ENCODE measurements at regions not wholly inside any gene's neighbourhood (a gene's known extent, or its start where the extent isn't known, plus 50 kb on each side); places are given as distances from the start of the nearest gene placed in this dataset.
A peak's percentile ranks its signal among the peaks of the same experiment; 100 is the strongest.

- no peaks in the 10 kb centered on the region for H3K36me3 Mint-ChIP-seq
- no peak overlapping the region for H3K27ac ChIP-seq
- H3K9ac ChIP-seq: no peak overlapping the region
- H3F3A ChIP-seq (ENCODE audit: low read depth): no peaks in the 10 kb centered on the region
- H3K4me1 ChIP-seq: no peaks in the 10 kb centered on the region
- H3K9me3 Mint-ChIP-seq: peaks cover 2% of the 10 kb centered on the region
- no peak overlapping the region for H3K4me2 ChIP-seq
- H3K4me3 Mint-ChIP-seq: no peak overlapping the region
- H3K4me3 ChIP-seq: no peak overlapping the region
- DNase-seq (ENCODE audit: low spot score): no peak
- no peaks in the 10 kb centered on the region for H4K20me1 ChIP-seq (ENCODE audit: low read depth)
- TF ChIP-seq EZH2 (IDR thresholded peaks at IDR 0.05) (no peak), CTCF (IDR thresholded peaks at IDR 0.05) (no peak), EZH2phosphoT487 (IDR thresholded peaks at IDR 0.05) (no peak)
- no peak overlapping the region for H3K27ac Mint-ChIP-seq
- no peaks in the 10 kb centered on the region for H3K9me3 ChIP-seq (ENCODE audit: low read depth)
- H2AFZ ChIP-seq (replicated peaks): no peak overlapping the region
- no peaks in the 10 kb centered on the region for H3K27me3 Mint-ChIP-seq (ENCODE audit: insufficient read depth, low read depth)
- H3K4me1 Mint-ChIP-seq: no peaks in the 10 kb centered on the region
- H3K36me3 ChIP-seq: no peaks in the 10 kb centered on the region
- no peaks in the 10 kb centered on the region for H3K79me2 ChIP-seq (ENCODE audit: low read depth)
- H3K27me3 ChIP-seq: no peaks in the 10 kb centered on the region
Observed at GRCh38 chr3:76152028-76152427, 366.7 kb upstream of the ZNF717 start.

- no peaks in the 10 kb centered on the region for H3K36me3 ChIP-seq
- no peaks in the 10 kb centered on the region for H3K9me3 ChIP-seq (ENCODE audit: low read depth)
- H3K4me1 Mint-ChIP-seq: no peaks in the 10 kb centered on the region
- H3K27ac ChIP-seq: no peak overlapping the region
- TF ChIP-seq CTCF (IDR thresholded peaks at IDR 0.05) (no peak), EZH2 (IDR thresholded peaks at IDR 0.05) (no peak)
- H3K27me3 Mint-ChIP-seq (ENCODE audit: insufficient read depth, low read depth): no peaks in the 10 kb centered on the region
- no peak overlapping the region for H3K4me3 Mint-ChIP-seq
- DNase-seq (ENCODE audit: low spot score): no peak
- H3K27me3 ChIP-seq: no peaks in the 10 kb centered on the region
- H3K79me2 ChIP-seq (ENCODE audit: low read depth): no peaks in the 10 kb centered on the region
- H3K27ac Mint-ChIP-seq: no peak overlapping the region
- H3K9ac ChIP-seq: no peak overlapping the region
- no peaks in the 10 kb centered on the region for H3K36me3 Mint-ChIP-seq
- no peaks in the 10 kb centered on the region for H3F3A ChIP-seq (ENCODE audit: low read depth)
- H3K4me1 ChIP-seq: no peaks in the 10 kb centered on the region
- H4K20me1 ChIP-seq (ENCODE audit: low read depth): no peaks in the 10 kb centered on the region
- no peaks in the 10 kb centered on the region for H3K9me3 Mint-ChIP-seq
- no peak overlapping the region for H2AFZ ChIP-seq (replicated peaks)
- no peak overlapping the region for H3K4me2 ChIP-seq
- no peak overlapping the region for H3K4me3 ChIP-seq
Observed at GRCh38 chr3:76161856-76162255, 376.5 kb upstream of the ZNF717 start.

GRCh38 chr3:76171647-76172046 is 386.3 kb upstream of the ZNF717 start:
- no peaks in the 10 kb centered on the region for H3K36me3 Mint-ChIP-seq
- no peaks in the 10 kb centered on the region for H3K27me3 ChIP-seq
- H2AFZ ChIP-seq (replicated peaks): no peak overlapping the region
- H3K9ac ChIP-seq: no peak overlapping the region
- no peaks in the 10 kb centered on the region for H3F3A ChIP-seq (ENCODE audit: low read depth)
- H4K20me1 ChIP-seq (ENCODE audit: low read depth): no peaks in the 10 kb centered on the region
- no peak for TF ChIP-seq EZH2phosphoT487 (IDR thresholded peaks at IDR 0.05)
- TF ChIP-seq EZH2 (IDR thresholded peaks at IDR 0.05): no peak
- no peak for TF ChIP-seq CTCF (IDR thresholded peaks at IDR 0.05)
- no peaks in the 10 kb centered on the region for H3K4me1 ChIP-seq
- H3K4me3 ChIP-seq: no peak overlapping the region
- no peak for DNase-seq (ENCODE audit: low spot score)
- no peak overlapping the region for H3K27ac Mint-ChIP-seq
- H3K79me2 ChIP-seq (ENCODE audit: low read depth): no peaks in the 10 kb centered on the region
- H3K27me3 Mint-ChIP-seq (ENCODE audit: insufficient read depth, low read depth): no peaks in the 10 kb centered on the region
- no peaks in the 10 kb centered on the region for H3K4me1 Mint-ChIP-seq
- no peaks in the 10 kb centered on the region for H3K9me3 Mint-ChIP-seq
- no peaks in the 10 kb centered on the region for H3K36me3 ChIP-seq
- no peak overlapping the region for H3K4me3 Mint-ChIP-seq
- no peak overlapping the region for H3K4me2 ChIP-seq
- no peaks in the 10 kb centered on the region for H3K9me3 ChIP-seq (ENCODE audit: low read depth)
- H3K27ac ChIP-seq: no peak overlapping the region

GRCh38 chr3:76177610-76178009 is 392.3 kb upstream of the ZNF717 start:
- H3K27me3 ChIP-seq: no peaks in the 10 kb centered on the region
- Mint-ChIP-seq H3K4me1 (no peaks in the 10 kb centered on the region), H3K4me3 (no peak overlapping the region), H3K9me3 (no peaks in the 10 kb centered on the region), H3K36me3 (no peaks in the 10 kb centered on the region), H3K27ac (no peak overlapping the region), H3K27me3 (ENCODE audit: insufficient read depth, low read depth) (no peaks in the 10 kb centered on the region)
- no peak overlapping the region for H3K4me2 ChIP-seq
- TF ChIP-seq CTCF (IDR thresholded peaks at IDR 0.05) (no peak), EZH2phosphoT487 (IDR thresholded peaks at IDR 0.05) (no peak), EZH2 (IDR thresholded peaks at IDR 0.05) (no peak)
- no peaks in the 10 kb centered on the region for H3K79me2 ChIP-seq (ENCODE audit: low read depth)
- no peaks in the 10 kb centered on the region for H3K4me1 ChIP-seq
- DNase-seq (ENCODE audit: low spot score): no peak
- no peaks in the 10 kb centered on the region for H3K36me3 ChIP-seq
- H3F3A ChIP-seq (ENCODE audit: low read depth): no peaks in the 10 kb centered on the region
- no peaks in the 10 kb centered on the region for H3K9me3 ChIP-seq (ENCODE audit: low read depth)
- H4K20me1 ChIP-seq (ENCODE audit: low read depth): no peaks in the 10 kb centered on the region
- peak overlapping the region; percentile 21 for H2AFZ ChIP-seq (replicated peaks)
- no peak overlapping the region for H3K4me3 ChIP-seq
- H3K9ac ChIP-seq: no peak overlapping the region
- H3K27ac ChIP-seq: no peak overlapping the region
